DND-41 (cell line): ENCODE measurements at regions not wholly inside any gene's neighbourhood (a gene's known extent, or its start where the extent isn't known, plus 50 kb on each side); places are given as distances from the start of the nearest gene placed in this dataset.

Experiments used
- ATAC-seq: fragments of 200-7000 bp; cut with Tn5 transposase; 3 replicates; pipeline ENCODE4 v1.9.1; 2021; ENCODE audit warnings: low read depth; ENCODE audit not compliant: insufficient read depth
- DNase-seq: peaks from one replicate; pipeline ENCODE4 v3.0.0-alpha.2; 2020
- H2AFZ ChIP-seq: 2 replicates; pipeline ENCODE4 v1.6.0; 2012; ENCODE audit warnings: low read depth, low read length
- H3K27ac ChIP-seq: 2 replicates; pipeline ENCODE4 v1.5.1; 2012; ENCODE audit warnings: low read length, inconsistent platforms
- H3K27me3 ChIP-seq: fragments of 200-600 bp; sonication (generic); 2 replicates; pipeline ENCODE4 v1.6.0; 2012; ENCODE audit warnings: low read length, mild to moderate bottlenecking, inconsistent platforms; ENCODE audit not compliant: insufficient read depth, poor library complexity
- H3K36me3 ChIP-seq: 2 replicates; pipeline ENCODE4 v1.5.1; 2012; ENCODE audit warnings: low read length, inconsistent platforms; ENCODE audit not compliant: insufficient read depth
- H3K4me1 ChIP-seq: 2 replicates; pipeline ENCODE4 v1.5.1; 2012; ENCODE audit warnings: mild to moderate bottlenecking, low read length; ENCODE audit not compliant: insufficient read depth
- H3K4me2 ChIP-seq: 2 replicates; pipeline ENCODE4 v1.6.0; 2012; ENCODE audit warnings: mild to moderate bottlenecking, moderate library complexity, low read length, inconsistent platforms; ENCODE audit not compliant: insufficient read depth
- H3K4me3 ChIP-seq, 2 experiments: fragments of 200-600 bp in 1 of 2; shearing (Covaris generic) in 1 of 2; 2 replicates each; pipeline ENCODE4 v1.5.1; 2012 to 2016; ENCODE audit warnings: inconsistent platforms in 2 of 2, low read length in 2 of 2, mild to moderate bottlenecking in 2 of 2, low read depth in 1 of 2, moderate library complexity in 1 of 2
- H3K79me2 ChIP-seq: 2 replicates; pipeline ENCODE4 v1.6.0; 2012; ENCODE audit warnings: low read length, inconsistent platforms; ENCODE audit not compliant: insufficient read depth
- H3K9ac ChIP-seq: 2 replicates; pipeline ENCODE4 v1.6.0; 2012; ENCODE audit warnings: low read depth, mild to moderate bottlenecking, inconsistent platforms, low read length, moderate library complexity
- H3K9me3 ChIP-seq: 2 replicates; pipeline ENCODE4 v1.5.1; 2012; ENCODE audit warnings: low read length, moderate library complexity, mild to moderate bottlenecking, inconsistent platforms; ENCODE audit not compliant: insufficient read depth, severe bottlenecking
- H4K20me1 ChIP-seq: 2 replicates; pipeline ENCODE4 v1.6.0; 2012; ENCODE audit warnings: low read length; ENCODE audit not compliant: insufficient read depth
- CTCF ChIP-seq: IDR thresholded peaks from 2 replicates; pipeline ENCODE4 v1.5.1; 2012; ENCODE audit warnings: borderline replicate concordance, low read length, moderate library complexity, mild to moderate bottlenecking; ENCODE audit not compliant: poor library complexity, severe bottlenecking; ENCODE audit errors: extremely low read depth
- EZH2 ChIP-seq: IDR thresholded peaks from 3 replicates; pipeline ENCODE4 v1.6.1; 2012; ENCODE audit warnings: borderline replicate concordance, low read depth, mild to moderate bottlenecking, moderate library complexity, low read length, inconsistent platforms; ENCODE audit not compliant: severe bottlenecking

- Histone ChIP-seq H3K4me2 (no peak overlapping the region), H3K4me3 (no peak overlapping the region), H3K79me2 (no peaks in the 10 kb centered on the region), H4K20me1 (no peaks in the 10 kb centered on the region), H3K4me1 (no peaks in the 10 kb centered on the region), H3K36me3 (no peaks in the 10 kb centered on the region), H3K27ac (no peak overlapping the region), H3K27me3 (peaks cover 17% of the 10 kb centered on the region), H2AFZ (no peak overlapping the region), H3K9me3 (no peaks in the 10 kb centered on the region), H3K9ac (no peak overlapping the region)
- ATAC-seq (no peak), DNase-seq (no peak)
- no peak for TF ChIP-seq EZH2
- TF ChIP-seq CTCF = no peak
These were observed 205.7 kb downstream of the REEP3 start for GRCh38 chr10:63726867-63727266.

- no peaks in the 10 kb centered on the region for H3K36me3 ChIP-seq
- H3K27ac ChIP-seq = no peak overlapping the region
- no peak overlapping the region for H3K4me3 ChIP-seq
- H4K20me1 ChIP-seq = no peaks in the 10 kb centered on the region
- H2AFZ ChIP-seq = no peak overlapping the region
- no peaks in the 10 kb centered on the region for H3K9me3 ChIP-seq
- H3K27me3 ChIP-seq = peaks cover 13% of the 10 kb centered on the region
- ATAC-seq = no peak
- no peak for DNase-seq
- no peaks in the 10 kb centered on the region for H3K79me2 ChIP-seq
- no peak overlapping the region for H3K4me2 ChIP-seq
- no peak for TF ChIP-seq EZH2
- no peak for TF ChIP-seq CTCF
- no peak overlapping the region for H3K9ac ChIP-seq
- H3K4me1 ChIP-seq = no peaks in the 10 kb centered on the region
These were observed 206.4 kb downstream of the REEP3 start for GRCh38 chr10:63727636-63728035.

- Histone ChIP-seq H3K36me3 (no peaks in the 10 kb centered on the region), H3K27ac (no peak overlapping the region), H3K79me2 (no peaks in the 10 kb centered on the region), H3K9ac (no peak overlapping the region), H3K9me3 (no peaks in the 10 kb centered on the region), H2AFZ (no peak overlapping the region), H3K4me1 (no peaks in the 10 kb centered on the region), H3K27me3 (peaks cover 3% of the 10 kb centered on the region), H3K4me2 (no peak overlapping the region), H3K4me3 (no peak overlapping the region), H4K20me1 (no peaks in the 10 kb centered on the region)
- no peak for DNase-seq
- TF ChIP-seq CTCF (no peak), EZH2 (no peak)
- ATAC-seq = no peak
These were observed 214.1 kb downstream of the REEP3 start for GRCh38 chr10:63735305-63735704.

- TF ChIP-seq CTCF = no peak
- no peak for TF ChIP-seq EZH2
- Histone ChIP-seq H3K79me2 (no peaks in the 10 kb centered on the region), H3K27me3 (peaks cover 3% of the 10 kb centered on the region), H3K36me3 (no peaks in the 10 kb centered on the region), H3K4me2 (no peak overlapping the region), H2AFZ (no peak overlapping the region), H3K27ac (no peak overlapping the region), H4K20me1 (no peaks in the 10 kb centered on the region), H3K9ac (no peak overlapping the region), H3K4me1 (no peaks in the 10 kb centered on the region), H3K9me3 (no peaks in the 10 kb centered on the region), H3K4me3 (no peak overlapping the region)
- ATAC-seq = no peak
- no peak for DNase-seq
These were observed 217.2 kb downstream of the REEP3 start for GRCh38 chr10:63738410-63738809.
